ENCODE measurements at regions not wholly inside any gene's neighbourhood (a gene's known extent, or its start where the extent isn't known, plus 50 kb on each side); places are given as distances from the start of the nearest gene placed in this dataset.

GRCh38 chr17:74004056-74004455, 199.4 kb upstream of the RPL38 start:
- DNase-seq (ENCODE audit: missing footprints) (no peak), ATAC-seq (no peak)
- intact Hi-C loops (cut with DNase I) = no loop called here

- ATAC-seq = no peak
- no peak for DNase-seq (ENCODE audit: missing footprints)
- intact Hi-C loops (cut with DNase I) = no loop called here
Measured at GRCh38 chr17:74005790-74006189, 197.7 kb upstream of the RPL38 start.

- intact Hi-C loops (cut with DNase I) = no loop called here
- no peak for ATAC-seq
- DNase-seq (ENCODE audit: missing footprints) = no peak
Measured at GRCh38 chr17:74006371-74006770, 197.1 kb upstream of the RPL38 start.

- intact Hi-C loops (cut with DNase I) = no loop called here
- ATAC-seq (no peak), DNase-seq (ENCODE audit: missing footprints) (no peak)
Measured at GRCh38 chr17:74008196-74008595, 195.3 kb upstream of the RPL38 start.

GRCh38 chr17:74009056-74009625, 194.3 kb upstream of the RPL38 start:
- intact Hi-C loops (cut with DNase I) = no loop called here
- no peak for DNase-seq (ENCODE audit: missing footprints)

GRCh38 chr17:74010903-74011302, 192.6 kb upstream of the RPL38 start:
- DNase-seq (ENCODE audit: missing footprints) = no peak
- ATAC-seq = no peak
- intact Hi-C loops (cut with DNase I) = no loop called here

More at GRCh38 chr17:74009056-74009625, 194.3 kb upstream of the RPL38 start:
- no peak for ATAC-seq

- intact Hi-C loops (cut with DNase I) = no loop called here
- DNase-seq (ENCODE audit: missing footprints) (no peak), ATAC-seq (no peak)
Measured at GRCh38 chr17:74011966-74012365, 191.5 kb upstream of the RPL38 start.

- DNase-seq (ENCODE audit: missing footprints) (no peak), ATAC-seq (no peak)
- intact Hi-C loops (cut with DNase I) = no loop called here
Measured at GRCh38 chr17:74012465-74012864, 191.0 kb upstream of the RPL38 start.

GRCh38 chr17:74015316-74015715, 188.2 kb upstream of the RPL38 start:
- DNase-seq (ENCODE audit: missing footprints) (no peak), ATAC-seq (no peak)
- intact Hi-C loops (cut with DNase I) = no loop called here

- intact Hi-C loops (cut with DNase I) = no loop called here
- DNase-seq (ENCODE audit: missing footprints) = no peak
- ATAC-seq = no peak
Measured at GRCh38 chr17:74015990-74016389, 187.5 kb upstream of the RPL38 start.

GRCh38 chr17:74016461-74016860, 187.0 kb upstream of the RPL38 start:
- DNase-seq (ENCODE audit: missing footprints) = no peak
- no peak for ATAC-seq
- intact Hi-C loops (cut with DNase I) = no loop called here

- intact Hi-C loops (cut with DNase I) = no loop called here
- DNase-seq (ENCODE audit: missing footprints) (no peak), ATAC-seq (no peak)
Measured at GRCh38 chr17:74017466-74017865, 186.0 kb upstream of the RPL38 start.

GRCh38 chr17:74018115-74018514, 185.4 kb upstream of the RPL38 start:
- intact Hi-C loops (cut with DNase I) = no loop called here
- DNase-seq (ENCODE audit: missing footprints) = no peak

GRCh38 chr17:74019271-74019670, 184.2 kb upstream of the RPL38 start:
- intact Hi-C loops (cut with DNase I) = no loop called here
- ATAC-seq (no peak), DNase-seq (ENCODE audit: missing footprints) (no peak)

More at GRCh38 chr17:74018115-74018514, 185.4 kb upstream of the RPL38 start:
- no peak for ATAC-seq

- DNase-seq (ENCODE audit: missing footprints) (no peak), ATAC-seq (no peak)
- intact Hi-C loops (cut with DNase I) = no loop called here
Measured at GRCh38 chr17:74019860-74020259, 183.6 kb upstream of the RPL38 start.

- no peak for ATAC-seq
- DNase-seq (ENCODE audit: missing footprints) = no peak
- intact Hi-C loops (cut with DNase I) = no loop called here
Measured at GRCh38 chr17:74020522-74020921, 183.0 kb upstream of the RPL38 start.

GRCh38 chr17:74024871-74025531, 178.5 kb upstream of the RPL38 start:
- ATAC-seq (no peak), DNase-seq (ENCODE audit: missing footprints) (no peak)
- intact Hi-C loops (cut with DNase I) = no loop called here

GRCh38 chr17:74027444-74027843, 176.0 kb upstream of the RPL38 start:
- no peak for DNase-seq (ENCODE audit: missing footprints)
- intact Hi-C loops (cut with DNase I) = no loop called here
- no peak for ATAC-seq

- no peak for DNase-seq (ENCODE audit: missing footprints)
- intact Hi-C loops (cut with DNase I) = no loop called here
- ATAC-seq = no peak
Measured at GRCh38 chr17:74028354-74029116, 174.9 kb upstream of the RPL38 start.
